H1 (cell line): ENCODE measurements at regions not wholly inside any gene's neighbourhood (a gene's known extent, or its start where the extent isn't known, plus 50 kb on each side); places are given as distances from the start of the nearest gene placed in this dataset.

Experiments used
- BRCA1 ChIP-seq: IDR thresholded peaks from 2 replicates; pipeline ENCODE4 v1.6.1; 2012; ENCODE audit warnings: low read depth, low read length, improper control_type of control experiment
- CTCF ChIP-seq, 3 experiments: IDR thresholded peaks; 1 replicate in 2 of 3; 2 replicates in 1 of 3; pipeline versions ENCODE4 v1.5.1 to v1.6.1; 2011; ENCODE audit warnings: low read length in 3 of 3, mild to moderate bottlenecking in 3 of 3, inconsistent platforms in 2 of 3, low read depth in 1 of 3, moderate library complexity in 1 of 3; ENCODE audit not compliant: insufficient read depth in 1 of 3; ENCODE audit errors: control extremely low read depth in 1 of 3
- EP300 ChIP-seq, 2 experiments: IDR thresholded peaks; 1 replicate in 1 of 2; 2 replicates in 1 of 2; pipeline ENCODE4 v1.6.1; 2011 to 2012; ENCODE audit warnings: low read depth in 2 of 2, low read length in 2 of 2, mild to moderate bottlenecking in 2 of 2, borderline replicate concordance in 1 of 2, inconsistent platforms in 1 of 2, moderate library complexity in 1 of 2
- NRF1 ChIP-seq: IDR thresholded peaks from 2 replicates; pipeline ENCODE4 v1.6.1; 2011; ENCODE audit warnings: mild to moderate bottlenecking, low read depth, low read length, improper control_type of control experiment
- ZNF274 ChIP-seq: IDR thresholded peaks from 2 replicates; pipeline ENCODE4 v1.7.0; 2012; ENCODE audit warnings: low read length, borderline replicate concordance; ENCODE audit errors: extremely low read depth

GRCh38 chr3:146830231-146830630, 225.1 kb upstream of the PLSCR5 start:
- TF ChIP-seq ZNF274 = no peak
- TF ChIP-seq NRF1 = no peak
- TF ChIP-seq CTCF (IDR thresholded peaks at IDR 0.05; ENCODE audit: control extremely low read depth in 1 of 3, insufficient read depth in 1 of 3, low read depth in 1 of 3, low read length in 3 of 3) = no peak
- no peak for TF ChIP-seq BRCA1
- no peak for TF ChIP-seq EP300 (IDR thresholded peaks at IDR 0.05; ENCODE audit: borderline replicate concordance in 1 of 2, low read depth in 2 of 2, low read length in 2 of 2)
